ENCODE measurements at regions not wholly inside any gene's neighbourhood (a gene's known extent, or its start where the extent isn't known, plus 50 kb on each side); places are given as distances from the start of the nearest gene placed in this dataset.

GRCh38 chr10:108779501-108779900 is 1143.8 kb downstream of the XPNPEP1 start:
- TF ChIP-seq POLR2A (IDR thresholded peaks at IDR 0.05) (no peak), CTCF (IDR thresholded peaks at IDR 0.05) (no peak)

Data from testis (tissue), 2 donors.